ENCODE measurements at regions not wholly inside any gene's neighbourhood (a gene's known extent, or its start where the extent isn't known, plus 50 kb on each side); places are given as distances from the start of the nearest gene placed in this dataset.

GRCh38 chr20:58146746-58147140 is 81.7 kb downstream of the ANKRD60 start:
- Histone ChIP-seq H3K36me3 (no peaks in the 10 kb centered on the region), H3K27ac (no peak overlapping the region), H3K9me3 (ENCODE audit: severe bottlenecking) (peaks cover 3% of the 10 kb centered on the region), H3K4me3 (ENCODE audit: low read depth, low read length) (no peak overlapping the region), H3K27me3 (ENCODE audit: insufficient read depth, low read depth, severe bottlenecking) (no peaks in the 10 kb centered on the region)
- TF ChIP-seq, protein P1, sequence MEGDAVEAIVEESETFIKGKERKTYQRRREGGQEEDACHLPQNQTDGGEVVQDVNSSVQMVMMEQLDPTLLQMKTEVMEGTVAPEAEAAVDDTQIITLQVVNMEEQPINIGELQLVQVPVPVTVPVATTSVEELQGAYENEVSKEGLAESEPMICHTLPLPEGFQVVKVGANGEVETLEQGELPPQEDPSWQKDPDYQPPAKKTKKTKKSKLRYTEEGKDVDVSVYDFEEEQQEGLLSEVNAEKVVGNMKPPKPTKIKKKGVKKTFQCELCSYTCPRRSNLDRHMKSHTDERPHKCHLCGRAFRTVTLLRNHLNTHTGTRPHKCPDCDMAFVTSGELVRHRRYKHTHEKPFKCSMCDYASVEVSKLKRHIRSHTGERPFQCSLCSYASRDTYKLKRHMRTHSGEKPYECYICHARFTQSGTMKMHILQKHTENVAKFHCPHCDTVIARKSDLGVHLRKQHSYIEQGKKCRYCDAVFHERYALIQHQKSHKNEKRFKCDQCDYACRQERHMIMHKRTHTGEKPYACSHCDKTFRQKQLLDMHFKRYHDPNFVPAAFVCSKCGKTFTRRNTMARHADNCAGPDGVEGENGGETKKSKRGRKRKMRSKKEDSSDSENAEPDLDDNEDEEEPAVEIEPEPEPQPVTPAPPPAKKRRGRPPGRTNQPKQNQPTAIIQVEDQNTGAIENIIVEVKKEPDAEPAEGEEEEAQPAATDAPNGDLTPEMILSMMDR (IDR thresholded peaks at IDR 0.05; ENCODE audit: low read depth, low read length) = no peak
- no peak for DNase-seq

DNA sequence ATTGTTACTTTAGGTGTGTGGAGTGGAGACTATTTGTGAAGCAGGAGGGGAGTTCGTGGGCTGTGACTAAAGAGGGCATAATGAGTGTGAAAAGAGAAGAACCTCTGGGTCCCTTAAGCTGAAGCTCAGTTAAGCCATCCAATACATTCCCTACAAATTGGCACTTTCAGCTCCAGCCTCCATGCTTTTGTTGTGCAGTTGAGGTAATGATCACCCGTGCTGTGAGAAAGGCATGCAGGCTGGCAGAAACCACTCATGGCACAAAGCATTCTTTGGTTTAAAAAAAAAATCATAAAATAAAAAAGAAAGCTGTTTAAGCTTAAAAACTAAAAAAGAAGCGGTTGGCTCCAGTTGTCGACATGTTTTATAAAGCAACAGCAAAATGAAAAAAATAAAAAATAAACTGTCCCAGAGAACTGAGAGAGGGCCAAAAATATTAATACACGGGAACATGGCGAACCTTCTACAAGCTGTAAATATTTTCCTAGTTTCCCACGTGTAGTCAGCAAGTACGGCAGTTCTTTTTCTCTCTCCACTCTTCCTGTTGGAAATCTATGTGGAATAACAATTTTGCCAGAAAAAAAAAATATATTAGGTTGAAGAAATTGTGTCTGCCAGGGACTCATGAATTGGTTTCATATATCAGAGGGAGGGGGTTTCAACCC is 82.2 kb downstream of the ANKRD60 start:
- DNase-seq = no peak

DNA sequence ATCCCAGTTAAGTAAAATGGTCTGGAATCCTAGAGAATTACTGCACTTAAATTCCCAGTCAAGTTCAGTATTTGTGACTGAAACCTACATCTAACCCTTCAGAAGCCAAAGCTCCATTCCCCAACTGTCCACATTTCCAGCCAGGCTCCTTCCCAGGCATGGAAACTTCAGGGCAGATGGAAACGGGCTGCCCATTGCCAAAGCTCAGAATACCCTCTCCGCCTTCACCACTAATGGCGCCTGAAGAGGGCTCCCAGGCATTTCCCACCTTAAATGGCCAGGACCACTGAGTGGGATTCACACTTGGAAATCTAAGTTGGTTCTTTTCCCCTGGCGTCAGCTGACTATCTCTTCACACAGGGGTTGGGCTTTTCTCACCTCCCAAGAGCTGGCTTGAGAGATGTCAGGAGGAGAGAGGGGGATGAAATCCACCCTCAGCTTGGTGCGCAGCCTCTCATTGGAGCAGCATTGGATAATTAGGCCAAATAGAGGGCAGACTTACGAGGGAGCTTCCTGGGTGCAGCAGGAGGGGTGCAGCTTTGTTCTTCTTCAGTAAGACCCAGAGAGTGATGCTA is 82.9 kb downstream of the ANKRD60 start:
- H3K27me3 ChIP-seq (ENCODE audit: insufficient read depth, low read depth, severe bottlenecking) = no peaks in the 10 kb centered on the region
- H3K9me3 ChIP-seq (ENCODE audit: severe bottlenecking) = peaks cover 5% of the 10 kb centered on the region
- no peak overlapping the region for H3K4me3 ChIP-seq (ENCODE audit: low read depth, low read length)
- no peaks in the 10 kb centered on the region for H3K36me3 ChIP-seq
- DNase-seq = no peak
- H3K27ac ChIP-seq = no peak overlapping the region
- TF ChIP-seq, protein P1 (IDR thresholded peaks at IDR 0.05; ENCODE audit: low read depth, low read length) = no peak

More for the DNA sequence above, 82.2 kb downstream of the ANKRD60 start:
- Histone ChIP-seq H3K36me3 (no peaks in the 10 kb centered on the region), H3K27me3 (ENCODE audit: insufficient read depth, low read depth, severe bottlenecking) (no peaks in the 10 kb centered on the region), H3K4me3 (ENCODE audit: low read depth, low read length) (no peak overlapping the region), H3K9me3 (ENCODE audit: severe bottlenecking) (peaks cover 3% of the 10 kb centered on the region), H3K27ac (no peak overlapping the region)
- TF ChIP-seq, protein P1 (IDR thresholded peaks at IDR 0.05; ENCODE audit: low read depth, low read length) = no peak

DNA sequence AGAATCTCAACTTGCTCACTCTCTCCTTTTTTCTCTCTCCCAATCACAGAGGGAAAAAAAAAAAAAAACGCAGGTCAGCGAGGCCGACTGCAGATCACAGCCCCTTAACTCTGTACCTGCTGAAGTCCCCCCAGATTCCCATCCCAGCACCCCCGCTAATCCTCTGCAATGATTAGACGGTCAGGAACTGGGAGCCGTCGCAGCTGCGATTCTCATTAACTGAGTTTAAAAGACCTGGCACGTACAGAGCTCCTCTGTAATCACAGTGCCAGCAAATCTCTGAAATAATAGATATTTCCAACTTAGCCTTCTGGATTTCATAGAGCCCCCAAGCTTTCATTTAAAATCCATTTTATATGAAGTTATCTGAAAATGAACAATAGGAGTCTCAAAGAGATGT is 84.4 kb downstream of the ANKRD60 start:
- no peak overlapping the region for H3K27ac ChIP-seq
- TF ChIP-seq, protein P1 (IDR thresholded peaks at IDR 0.05; ENCODE audit: low read depth, low read length) = no peak
- no peak for DNase-seq
- peaks cover 15% of the 10 kb centered on the region for H3K9me3 ChIP-seq (ENCODE audit: severe bottlenecking)
- H3K36me3 ChIP-seq = no peaks in the 10 kb centered on the region
- H3K27me3 ChIP-seq (ENCODE audit: insufficient read depth, low read depth, severe bottlenecking) = no peaks in the 10 kb centered on the region
- no peak overlapping the region for H3K4me3 ChIP-seq (ENCODE audit: low read depth, low read length)

DNA sequence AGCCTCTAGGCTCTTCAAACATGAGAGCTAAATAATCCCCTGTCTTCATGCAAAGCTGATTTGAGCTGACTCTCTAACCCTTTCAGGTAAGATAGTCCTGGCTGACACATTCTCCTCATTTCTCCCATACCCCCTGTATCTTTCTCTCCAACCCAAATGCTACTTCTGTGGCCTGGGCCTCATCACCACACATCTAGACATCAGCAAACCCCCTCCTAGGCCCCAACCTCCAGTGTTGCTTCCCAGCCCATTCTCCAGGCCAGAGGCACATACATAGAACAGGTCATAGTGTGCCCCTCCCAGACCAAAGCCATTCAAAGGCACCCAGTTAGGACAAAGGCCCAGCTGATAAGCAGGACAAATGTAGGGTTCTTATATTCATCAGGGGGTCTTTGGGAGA is 84.9 kb downstream of the ANKRD60 start:
- H3K9me3 ChIP-seq (ENCODE audit: severe bottlenecking) = peaks cover 16% of the 10 kb centered on the region
- no peak for DNase-seq
- H3K4me3 ChIP-seq (ENCODE audit: low read depth, low read length) = no peak overlapping the region
- no peaks in the 10 kb centered on the region for H3K27me3 ChIP-seq (ENCODE audit: insufficient read depth, low read depth, severe bottlenecking)
- TF ChIP-seq, protein P1 (IDR thresholded peaks at IDR 0.05; ENCODE audit: low read depth, low read length) = no peak
- no peaks in the 10 kb centered on the region for H3K36me3 ChIP-seq
- no peak overlapping the region for H3K27ac ChIP-seq

GRCh38 chr20:58142843-58143185 is 85.6 kb downstream of the ANKRD60 start:
- H3K27ac ChIP-seq = no peak overlapping the region
- TF ChIP-seq, protein P1 (IDR thresholded peaks at IDR 0.05; ENCODE audit: low read depth, low read length) = no peak
- peaks cover 16% of the 10 kb centered on the region for H3K9me3 ChIP-seq (ENCODE audit: severe bottlenecking)
- H3K27me3 ChIP-seq (ENCODE audit: insufficient read depth, low read depth, severe bottlenecking) = no peaks in the 10 kb centered on the region
- no peak overlapping the region for H3K4me3 ChIP-seq (ENCODE audit: low read depth, low read length)
- H3K36me3 ChIP-seq = no peaks in the 10 kb centered on the region
- no peak for DNase-seq

Data from WERI-Rb-1 (cell line).